Vagina (tissue), 2 donors: ENCODE measurements at regions not wholly inside any gene's neighbourhood (a gene's known extent, or its start where the extent isn't known, plus 50 kb on each side); places are given as distances from the start of the nearest gene placed in this dataset.

Source experiments
- DNase-seq, 2 donors: peaks; one replicate each; pipeline ENCODE4 v3.0.0-alpha.2; 2017; ENCODE audit errors: extremely low spot score in 2 of 2
- H3K27ac ChIP-seq: fragments of 200-600 bp; sonication (generic); one replicate; pipeline ENCODE4 v1.5.1; 2019
- H3K27me3 ChIP-seq: fragments of 200-600 bp; sonication (generic); one replicate; pipeline ENCODE4 v1.5.1; 2019
- H3K36me3 ChIP-seq, 2 donors: fragments of 200-600 bp; sonication (generic); one replicate each; pipeline ENCODE4 v1.5.1; 2017 to 2019
- H3K4me1 ChIP-seq: fragments of 200-600 bp; sonication (generic); one replicate; pipeline ENCODE4 v1.5.1; 2019
- H3K4me3 ChIP-seq, 2 donors: fragments of 200-600 bp; sonication (generic); 1 replicate in 1 of 2; 2 replicates in 1 of 2; pipeline ENCODE4 v1.5.1; 2016 to 2019
- H3K9me3 ChIP-seq: fragments of 200-600 bp; sonication (generic); one replicate; pipeline ENCODE4 v1.5.1; 2019
- CTCF ChIP-seq, 3 experiments: fragments of 450-650 bp in 2 of 3; fragments of 200-600 bp in 1 of 3; sonication (generic) in 1 of 3; IDR thresholded peaks; one replicate each; pipeline ENCODE4 v1.5.1; 2017 to 2019; ENCODE audit warnings: antibody characterized with exemption in 3 of 3, mild to moderate bottlenecking in 2 of 3, moderate library complexity in 2 of 3
- POLR2A ChIP-seq, 2 donors: fragments of 450-650 bp; IDR thresholded peaks; one replicate each; pipeline ENCODE4 v1.6.1; 2017; ENCODE audit warnings: antibody characterized with exemption in 2 of 2, mild to moderate bottlenecking in 2 of 2, moderate library complexity in 2 of 2
- POLR2AphosphoS5 ChIP-seq, 2 donors: sonication (generic); formaldehyde crosslinking; IDR thresholded peaks; one replicate each; pipeline ENCODE4 v1.9.0; 2017; ENCODE audit warnings: antibody characterized with exemption in 2 of 2, mild to moderate bottlenecking in 2 of 2, low read depth in 1 of 2; ENCODE audit not compliant: insufficient read depth in 1 of 2
- intact Hi-C: fragments of 100-400 bp; cut with DNase I; formaldehyde crosslinking; loops from one replicate; pipeline ENCODE4 v1.15.1; 2023

- Histone ChIP-seq H3K9me3 (no peaks in the 10 kb centered on the region), H3K27ac (no peak overlapping the region), H3K36me3 (no peaks in the 10 kb centered on the region), H3K4me1 (no peaks in the 10 kb centered on the region), H3K4me3 (no peak overlapping the region), H3K27me3 (no peaks in the 10 kb centered on the region)
- intact Hi-C loops, result loop anchor here (5.0 kb wide), 1 partner anchor 1528 kb away; no protein-coding TSS in a partner anchor
- TF ChIP-seq CTCF (IDR thresholded peaks at IDR 0.05) (no peak), POLR2AphosphoS5 (IDR thresholded peaks at IDR 0.05; ENCODE audit: insufficient read depth in 1 of 2, low read depth in 1 of 2) (no peak), POLR2A (IDR thresholded peaks at IDR 0.05) (no peak)
- no peak for DNase-seq
Measured at GRCh38 chr7:25279705-25280104, 51.4 kb upstream of the NPVF start.

GRCh38 chr7:25280181-25280580, 51.9 kb upstream of the NPVF start:
- intact Hi-C loops, result loop anchor here (5.0 kb wide), 1 partner anchor 1527 kb away; no protein-coding TSS in a partner anchor
- no peaks in the 10 kb centered on the region for H3K9me3 ChIP-seq
- no peaks in the 10 kb centered on the region for H3K36me3 ChIP-seq
- DNase-seq, result no peak
- no peak for TF ChIP-seq CTCF (IDR thresholded peaks at IDR 0.05)
- TF ChIP-seq POLR2A (IDR thresholded peaks at IDR 0.05), result no peak
- TF ChIP-seq POLR2AphosphoS5 (IDR thresholded peaks at IDR 0.05; ENCODE audit: insufficient read depth in 1 of 2, low read depth in 1 of 2), result no peak
- no peak overlapping the region for H3K4me3 ChIP-seq
- no peaks in the 10 kb centered on the region for H3K27me3 ChIP-seq
- H3K27ac ChIP-seq, result no peak overlapping the region
- H3K4me1 ChIP-seq, result no peaks in the 10 kb centered on the region

- no peak for TF ChIP-seq POLR2A (IDR thresholded peaks at IDR 0.05)
- TF ChIP-seq CTCF (IDR thresholded peaks at IDR 0.05), result no peak
- no peak for TF ChIP-seq POLR2AphosphoS5 (IDR thresholded peaks at IDR 0.05; ENCODE audit: insufficient read depth in 1 of 2, low read depth in 1 of 2)
- H3K4me3 ChIP-seq, result no peak overlapping the region
- no peaks in the 10 kb centered on the region for H3K4me1 ChIP-seq
- H3K9me3 ChIP-seq, result no peaks in the 10 kb centered on the region
- H3K27ac ChIP-seq, result no peak overlapping the region
- no peaks in the 10 kb centered on the region for H3K27me3 ChIP-seq
- intact Hi-C loops, result loop anchor here (5.0 kb wide), 1 partner anchor 1525 kb away; no protein-coding TSS in a partner anchor
- no peak for DNase-seq
- no peaks in the 10 kb centered on the region for H3K36me3 ChIP-seq
Measured at GRCh38 chr7:25282194-25282593, 53.9 kb upstream of the NPVF start.

GRCh38 chr7:25286756-25287155, 58.5 kb upstream of the NPVF start:
- TF ChIP-seq POLR2A (IDR thresholded peaks at IDR 0.05), result no peak
- TF ChIP-seq CTCF (IDR thresholded peaks at IDR 0.05), result no peak
- no peak for TF ChIP-seq POLR2AphosphoS5 (IDR thresholded peaks at IDR 0.05; ENCODE audit: insufficient read depth in 1 of 2, low read depth in 1 of 2)
- Histone ChIP-seq H3K4me1 (no peaks in the 10 kb centered on the region), H3K9me3 (no peaks in the 10 kb centered on the region), H3K27me3 (no peaks in the 10 kb centered on the region), H3K4me3 (no peak overlapping the region), H3K36me3 (no peaks in the 10 kb centered on the region), H3K27ac (no peak overlapping the region)
- DNase-seq, result no peak
- intact Hi-C loops, result no loop called here

- Histone ChIP-seq H3K36me3 (no peaks in the 10 kb centered on the region), H3K4me1 (no peaks in the 10 kb centered on the region), H3K4me3 (no peak overlapping the region), H3K27ac (no peak overlapping the region), H3K9me3 (no peaks in the 10 kb centered on the region), H3K27me3 (no peaks in the 10 kb centered on the region)
- TF ChIP-seq POLR2A (IDR thresholded peaks at IDR 0.05) (no peak), POLR2AphosphoS5 (IDR thresholded peaks at IDR 0.05; ENCODE audit: insufficient read depth in 1 of 2, low read depth in 1 of 2) (no peak), CTCF (IDR thresholded peaks at IDR 0.05) (no peak)
- DNase-seq, result no peak
- intact Hi-C loops, result no loop called here
Measured at GRCh38 chr7:25287291-25287690, 59.0 kb upstream of the NPVF start.
